ENCODE measurements at regions not wholly inside any gene's neighbourhood (a gene's known extent, or its start where the extent isn't known, plus 50 kb on each side); places are given as distances from the start of the nearest gene placed in this dataset.

DNA sequence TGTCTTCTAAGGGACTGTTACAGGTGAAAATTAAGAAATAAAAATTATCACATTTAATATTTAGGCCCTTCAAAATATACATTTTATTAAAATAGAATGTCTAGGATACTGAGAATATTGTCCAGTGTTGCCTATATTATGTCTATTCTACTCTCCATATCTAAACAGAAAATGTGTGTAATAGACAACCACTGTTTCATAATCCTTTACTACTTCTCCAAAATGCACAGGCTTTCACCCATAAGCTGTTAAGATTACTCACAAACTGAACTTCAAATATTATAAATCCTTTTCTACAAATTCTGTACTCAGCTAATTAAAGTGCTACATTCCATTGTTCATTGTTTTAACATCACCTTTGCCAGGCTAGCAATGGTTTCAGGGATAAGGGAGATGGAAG is 56.7 kb upstream of the TFEC start:
- TF ChIP-seq RFX5 (IDR thresholded peaks at IDR 0.05; ENCODE audit: low read depth, low read length), result no peak
- no peak for TF ChIP-seq SMC3 (IDR thresholded peaks at IDR 0.05; ENCODE audit: low read depth, low read length)
- no peak for TF ChIP-seq POLR2A (IDR thresholded peaks at IDR 0.05; ENCODE audit: low read depth, low read length)
